HepG2 (cell line): ENCODE measurements at regions not wholly inside any gene's neighbourhood (a gene's known extent, or its start where the extent isn't known, plus 50 kb on each side); places are given as distances from the start of the nearest gene placed in this dataset.

ENCODE experiments used
- ARHGAP35 ChIP-seq: sonication (generic); formaldehyde crosslinking; IDR thresholded peaks from 2 replicates; pipeline ENCODE4 v1.9.0; 2022; ENCODE audit warnings: mild to moderate bottlenecking, inconsistent platforms, moderate library complexity, missing genetic modification reagents, borderline replicate concordance
- ATF4 ChIP-seq, 2 experiments: fragments of 450-650 bp in 1 of 2; sonication (generic) in 1 of 2; formaldehyde crosslinking; IDR thresholded peaks; 2 replicates each; pipeline versions ENCODE4 v1.5.0 to v1.8.0; 2020 to 2022; ENCODE audit warnings: mild to moderate bottlenecking in 1 of 2, missing genetic modification reagents in 1 of 2
- ATRX ChIP-seq: sonication (generic); formaldehyde crosslinking; IDR thresholded peaks from 2 replicates; pipeline ENCODE4 v1.4.0; 2020; ENCODE audit warnings: missing genetic modification reagents, borderline replicate concordance
- BRF2 ChIP-seq: sonication (generic); formaldehyde crosslinking; IDR thresholded peaks from 2 replicates; pipeline ENCODE4 v1.8.1; 2022; ENCODE audit warnings: mild to moderate bottlenecking, missing genetic modification reagents
- CEBPB ChIP-seq: IDR thresholded peaks from 2 replicates; pipeline ENCODE4 v1.6.1; 2011; ENCODE audit warnings: low read depth, low read length, improper control_type of control experiment, borderline replicate concordance
- CERS6 ChIP-seq: sonication (generic); formaldehyde crosslinking; IDR thresholded peaks from 2 replicates; pipeline ENCODE4 v1.5.0; 2020; ENCODE audit warnings: missing genetic modification reagents
- EZH2 ChIP-seq: conservative IDR thresholded peaks from 2 replicates; pipeline ENCODE4 v1.6.1; 2012; ENCODE audit warnings: mild to moderate bottlenecking, low read depth, low read length, moderate library complexity
- FLYWCH1 ChIP-seq: sonication (generic); formaldehyde crosslinking; IDR thresholded peaks from 2 replicates; pipeline ENCODE4 v1.8.1; 2023; ENCODE audit warnings: mild to moderate bottlenecking, missing genetic modification reagents
- GATA4 ChIP-seq: sonication (generic); IDR thresholded peaks from 2 replicates; pipeline ENCODE4 v1.6.1; 2016; ENCODE audit warnings: antibody characterized with exemption, low read depth, borderline replicate concordance
- HMGA1 ChIP-seq: sonication (generic); formaldehyde crosslinking; conservative IDR thresholded peaks from 2 replicates; pipeline ENCODE4 v1.4.0; 2020; ENCODE audit warnings: missing genetic modification reagents
- KDM2A ChIP-seq: sonication (generic); formaldehyde crosslinking; IDR thresholded peaks from 2 replicates; pipeline ENCODE4 v1.4.0; 2020; ENCODE audit warnings: low read depth, missing genetic modification reagents, borderline replicate concordance
- POLR2AphosphoS5 ChIP-seq: IDR thresholded peaks from 2 replicates; pipeline ENCODE4 v1.6.1; 2012; ENCODE audit warnings: low read depth, low read length
- RAD51 ChIP-seq: fragments of 450-650 bp; IDR thresholded peaks from 2 replicates; pipeline ENCODE4 v1.6.1; 2016; ENCODE audit warnings: borderline replicate concordance
- REPIN1 ChIP-seq: sonication (generic); formaldehyde crosslinking; IDR thresholded peaks from 2 replicates; pipeline ENCODE4 v1.8.0; 2022; ENCODE audit warnings: missing genetic modification reagents, low read depth, mild to moderate bottlenecking, borderline replicate concordance
- SAP130 ChIP-seq: IDR thresholded peaks from 2 replicates; pipeline ENCODE4 v1.6.1; 2016; ENCODE audit warnings: low read depth
- SOX13 ChIP-seq, 3 experiments: fragments of 450-650 bp in 1 of 3; sonication (generic) in 1 of 3; formaldehyde crosslinking in 1 of 3; IDR thresholded peaks in 2 of 3; conservative IDR thresholded peaks in 1 of 3; 2 replicates each; pipeline versions ENCODE4 v1.5.0 to v1.6.1; 2016 to 2020; ENCODE audit warnings: antibody characterized with exemption in 1 of 3, mild to moderate bottlenecking in 1 of 3, missing compliant biosample characterization in 1 of 3, missing genetic modification reagents in 1 of 3, moderate library complexity in 1 of 3
- ZEB1 ChIP-seq: IDR thresholded peaks from 2 replicates; pipeline ENCODE4 v1.6.1; 2012; ENCODE audit warnings: mild to moderate bottlenecking, low read depth, inconsistent platforms; ENCODE audit not compliant: insufficient replicate concordance
- ZFP36 ChIP-seq: fragments of 150-350 bp; IDR thresholded peaks from 2 replicates; pipeline ENCODE4 v1.6.1; 2018; ENCODE audit warnings: borderline replicate concordance, low read length, low read depth; ENCODE audit not compliant: partially characterized antibody
- ZFX ChIP-seq: sonication (generic); formaldehyde crosslinking; IDR thresholded peaks from 2 replicates; pipeline ENCODE4 v1.4.0; 2020; ENCODE audit warnings: mild to moderate bottlenecking, low read depth, missing genetic modification reagents, moderate library complexity
- ZNF136 ChIP-seq: sonication (generic); formaldehyde crosslinking; IDR thresholded peaks from 2 replicates; pipeline ENCODE4 v1.8.1; 2022; ENCODE audit warnings: low read depth, mild to moderate bottlenecking, moderate library complexity, missing genetic modification reagents
- ZNF317 ChIP-seq: sonication (generic); formaldehyde crosslinking; IDR thresholded peaks from 2 replicates; pipeline ENCODE4 v1.5.0; 2020; ENCODE audit warnings: mild to moderate bottlenecking, missing genetic modification reagents
- ZNF34 ChIP-seq: sonication (generic); formaldehyde crosslinking; IDR thresholded peaks from 2 replicates; pipeline ENCODE4 v1.4.0; 2020; ENCODE audit warnings: mild to moderate bottlenecking, missing genetic modification reagents, borderline replicate concordance
- ZNF343 ChIP-seq: sonication (generic); formaldehyde crosslinking; IDR thresholded peaks from 2 replicates; pipeline ENCODE4 v1.4.0; 2020; ENCODE audit warnings: mild to moderate bottlenecking, missing genetic modification reagents
- ZNF496 ChIP-seq: sonication (generic); formaldehyde crosslinking; IDR thresholded peaks from 2 replicates; pipeline ENCODE4 v1.8.1; 2023; ENCODE audit warnings: mild to moderate bottlenecking, moderate library complexity, missing genetic modification reagents; ENCODE audit not compliant: insufficient replicate concordance
- ZNF572 ChIP-seq: sonication (generic); formaldehyde crosslinking; IDR thresholded peaks from 2 replicates; pipeline ENCODE4 v1.5.1; 2020; ENCODE audit warnings: mild to moderate bottlenecking, missing genetic modification reagents
- ZNF770 ChIP-seq: sonication (generic); formaldehyde crosslinking; IDR thresholded peaks from 2 replicates; pipeline ENCODE4 v1.5.0; 2020; ENCODE audit warnings: mild to moderate bottlenecking, missing genetic modification reagents

GRCh38 chr15:53447053-53447574 is 312.3 kb downstream of the WDR72 start (continued):
- no peak for TF ChIP-seq EZH2
- no peak for TF ChIP-seq ATRX (CRISPR knock-in tag)
- TF ChIP-seq SOX13 (IDR thresholded peaks at IDR 0.05), result no peak
- TF ChIP-seq SOX13 (CRISPR knock-in tag; conservative IDR thresholded peaks at IDR 0.05 in 1 of 2, IDR thresholded peaks at IDR 0.05 in 1 of 2), result peak in 1 of 2 experiments; percentile 67; a peak in 1 of 4 replicates
- TF ChIP-seq ZNF496 (CRISPR knock-in tag), result no peak
- no peak for TF ChIP-seq RAD51
- no peak for TF ChIP-seq ZNF34
- no peak for TF ChIP-seq ZNF317
- no peak for TF ChIP-seq KDM2A (CRISPR knock-in tag)
- TF ChIP-seq REPIN1 (CRISPR knock-in tag), result no peak
- peak; percentile 79 for TF ChIP-seq ZNF770
- TF ChIP-seq BRF2 (CRISPR knock-in tag), result no peak
- no peak for TF ChIP-seq ZNF572 (CRISPR knock-in tag)
- TF ChIP-seq CERS6 (CRISPR knock-in tag), result no peak
- TF ChIP-seq ZFP36, result no peak
- TF ChIP-seq CEBPB, result peak; percentile 52; the same call in 1 of the 2 replicates
- TF ChIP-seq ZFX, result peak; percentile 46; the same call in 1 of the 2 replicates
- no peak for TF ChIP-seq POLR2AphosphoS5
- 0 out of 2 replicates have a peak, but pooled peaks have one; percentile 10 for TF ChIP-seq SAP130
- no peak for TF ChIP-seq GATA4
- no peak for TF ChIP-seq ARHGAP35 (CRISPR knock-in tag)
- TF ChIP-seq ZNF136, result no peak
- no peak for TF ChIP-seq ZEB1
- TF ChIP-seq HMGA1 (CRISPR knock-in tag), result no peak
- TF ChIP-seq ZNF343 (CRISPR knock-in tag), result no peak
- TF ChIP-seq FLYWCH1 (CRISPR knock-in tag), result no peak
- 0 out of 4 replicates have a peak, but pooled peaks of 1 of the 2 experiments have one; percentile 22 for TF ChIP-seq ATF4 (CRISPR knock-in tag; IDR thresholded peaks at IDR 0.05)
